MCF 10A (cell line): ENCODE measurements at regions not wholly inside any gene's neighbourhood (a gene's known extent, or its start where the extent isn't known, plus 50 kb on each side); places are given as distances from the start of the nearest gene placed in this dataset.

ENCODE experiments used
- BruUV-seq: library from RNA; stranded (reverse); fragments of 400-500 nt; replicated peaks from 2 replicates; lab custom pipeline; 2021; lab: Mats Ljungman, UMichigan
- CTCF ChIA-PET: fragments of 300-600 bp; sonication (Branson Sonifier 250); formaldehyde crosslinking; extraction: SDS; loops from one replicate; lab custom pipeline; 2021; ENCODE audit warnings: antibody characterized with exemption, inconsistent platforms; lab: Yijun Ruan, JAX
- POLR2A ChIA-PET: fragments of 300-600, 350-650 bp; sonication (Branson Sonifier 250); formaldehyde crosslinking; extraction: SDS; loops from one replicate; lab custom pipeline; 2020; ENCODE audit warnings: antibody characterized with exemption, inconsistent platforms; lab: Yijun Ruan, JAX
- DNase-seq: peaks from one replicate; pipeline ENCODE4 v3.0.0-alpha.2; 2018; ENCODE audit not compliant: unreplicated experiment
- H3K27ac Mint-ChIP-seq: one replicate; pipeline ENCODE4 v1.8.0; 2022; ENCODE audit warnings: mild to moderate bottlenecking, low read depth, mixed read lengths; ENCODE audit not compliant: unreplicated experiment
- H3K27me3 Mint-ChIP-seq: one replicate; pipeline ENCODE4 v1.8.0; 2022; ENCODE audit warnings: mixed read lengths; ENCODE audit not compliant: insufficient read depth, unreplicated experiment
- H3K36me3 Mint-ChIP-seq: one replicate; pipeline ENCODE4 v1.8.0; 2022; ENCODE audit warnings: mild to moderate bottlenecking, moderate library complexity, mixed read lengths; ENCODE audit not compliant: insufficient read depth, unreplicated experiment
- H3K4me1 Mint-ChIP-seq: one replicate; pipeline ENCODE4 v1.8.0; 2022; ENCODE audit warnings: mixed read lengths; ENCODE audit not compliant: insufficient read depth, unreplicated experiment
- H3K4me3 Mint-ChIP-seq: one replicate; pipeline ENCODE4 v1.8.0; 2022; ENCODE audit warnings: mild to moderate bottlenecking, moderate library complexity, mixed read lengths; ENCODE audit not compliant: unreplicated experiment
- H3K9me3 Mint-ChIP-seq: one replicate; pipeline ENCODE4 v1.8.0; 2022; ENCODE audit warnings: mixed read lengths; ENCODE audit not compliant: unreplicated experiment
- CTCF ChIP-seq: fragments of 200-600 bp; IDR thresholded peaks from one replicate; pipeline ENCODE4 v1.8.0; 2022; ENCODE audit warnings: antibody characterized with exemption, mild to moderate bottlenecking; ENCODE audit not compliant: unreplicated experiment
- intact Hi-C: fragments of 100-400 bp; cut with micrococcal nuclease; formaldehyde crosslinking; loops from 2 replicates; pipeline ENCODE4 v1.14.1; 2022

GRCh38 chr12:22916815-22917214 lies 291.8 kb downstream of the ETNK1 start:
- ChIA-PET CTCF (interaction anchor here (0.8 kb wide), 1 partner anchor 1789 kb away, joined by 5 read pairs; no protein-coding TSS in a partner anchor), POLR2A (no interaction called here)
- no TSS peak for BruUV-seq
- no peaks in the 10 kb centered on the region for H3K9me3 Mint-ChIP-seq
- H3K27ac Mint-ChIP-seq: no peak overlapping the region
- no peak for DNase-seq
- intact Hi-C loops: no loop called here
- no peaks in the 10 kb centered on the region for H3K4me1 Mint-ChIP-seq
- H3K4me3 Mint-ChIP-seq: no peak overlapping the region
- TF ChIP-seq CTCF: no peak
- H3K27me3 Mint-ChIP-seq: peaks cover 14% of the 10 kb centered on the region
- H3K36me3 Mint-ChIP-seq: no peaks in the 10 kb centered on the region

GRCh38 chr12:22919883-22920282 lies 294.9 kb downstream of the ETNK1 start:
- H3K27me3 Mint-ChIP-seq: no peaks in the 10 kb centered on the region
- POLR2A ChIA-PET: no interaction called here
- H3K27ac Mint-ChIP-seq: no peak overlapping the region
- no peaks in the 10 kb centered on the region for H3K36me3 Mint-ChIP-seq
- H3K9me3 Mint-ChIP-seq: no peaks in the 10 kb centered on the region
- CTCF ChIA-PET: interaction anchor here (0.6 to 1.5 kb wide), 4 partner anchors 13 to 63 kb away, joined by 3 read pairs; no protein-coding TSS in a partner anchor
- intact Hi-C loops: no loop called here
- H3K4me3 Mint-ChIP-seq: no peak overlapping the region
- no peaks in the 10 kb centered on the region for H3K4me1 Mint-ChIP-seq
- no peak for DNase-seq
- BruUV-seq: no TSS peak
- no peak for TF ChIP-seq CTCF

GRCh38 chr12:22923768-22924167 lies 298.8 kb downstream of the ETNK1 start:
- DNase-seq: no peak
- H3K4me3 Mint-ChIP-seq: no peak overlapping the region
- H3K27me3 Mint-ChIP-seq: no peaks in the 10 kb centered on the region
- H3K9me3 Mint-ChIP-seq: no peaks in the 10 kb centered on the region
- no peaks in the 10 kb centered on the region for H3K36me3 Mint-ChIP-seq
- no TSS peak for BruUV-seq
- no peaks in the 10 kb centered on the region for H3K4me1 Mint-ChIP-seq
- H3K27ac Mint-ChIP-seq: no peak overlapping the region
- intact Hi-C loops: no loop called here
- CTCF ChIA-PET: no interaction called here
- POLR2A ChIA-PET: no interaction called here
- no peak for TF ChIP-seq CTCF

- no peak overlapping the region for H3K4me3 Mint-ChIP-seq
- no peaks in the 10 kb centered on the region for H3K4me1 Mint-ChIP-seq
- no peak overlapping the region for H3K27ac Mint-ChIP-seq
- intact Hi-C loops: no loop called here
- ChIA-PET POLR2A (no interaction called here), CTCF (interaction anchor here (1.8 kb wide), 1 partner anchor 10 kb away, joined by 4 read pairs; no protein-coding TSS in a partner anchor)
- BruUV-seq: no TSS peak
- H3K27me3 Mint-ChIP-seq: no peaks in the 10 kb centered on the region
- no peaks in the 10 kb centered on the region for H3K36me3 Mint-ChIP-seq
- no peaks in the 10 kb centered on the region for H3K9me3 Mint-ChIP-seq
- no peak for TF ChIP-seq CTCF
- no peak for DNase-seq
These were observed 299.4 kb downstream of the ETNK1 start for GRCh38 chr12:22924391-22924790.
